Testis (tissue), 2 donors: ENCODE measurements at regions not wholly inside any gene's neighbourhood (a gene's known extent, or its start where the extent isn't known, plus 50 kb on each side); places are given as distances from the start of the nearest gene placed in this dataset.
A peak's percentile ranks its signal among the peaks of the same experiment; 100 is the strongest.

Experiments used
- DNase-seq: peaks from one replicate; pipeline ENCODE4 v3.0.0-alpha.2; 2019
- H3K27ac ChIP-seq, 2 donors: fragments of 200-600 bp; sonication (generic); one replicate each; pipeline ENCODE4 v1.5.1; 2019
- H3K27me3 ChIP-seq: fragments of 200-600 bp; sonication (generic); one replicate; pipeline ENCODE4 v1.5.1; 2019
- H3K36me3 ChIP-seq: fragments of 200-600 bp; sonication (generic); one replicate; pipeline ENCODE4 v1.5.1; 2017; ENCODE audit warnings: low read depth; ENCODE audit errors: missing control alignments
- H3K4me1 ChIP-seq: fragments of 200-600 bp; sonication (generic); one replicate; pipeline ENCODE4 v1.5.1; 2019
- H3K4me3 ChIP-seq, 2 donors: fragments of 200-600 bp; sonication (generic); one replicate each; pipeline ENCODE4 v1.5.1; 2017 to 2019
- H3K9me3 ChIP-seq: fragments of 200-600 bp; sonication (generic); one replicate; pipeline ENCODE4 v1.5.1; 2017
- POLR2A ChIP-seq: fragments of 450-650 bp; IDR thresholded peaks from one replicate; pipeline ENCODE4 v1.6.1; 2017; ENCODE audit warnings: antibody characterized with exemption, mild to moderate bottlenecking, moderate library complexity
- WGBS, 2 donors: methylation state at CpG; one replicate each; pipeline ENCODE4 v1.1.5; 2018; 5-methylcytosine and 5-hydroxymethylcytosine counted together
- intact Hi-C: fragments of 100-400 bp; cut with DNase I; formaldehyde crosslinking; loops from one replicate; pipeline ENCODE4 v1.15.1; 2023; ENCODE audit warnings: low total_unique reads
- TF ChIP-seq, protein P1 (sequence below), 3 experiments: fragments of 450-650 bp in 2 of 3; fragments of 200-600 bp in 1 of 3; sonication (generic) in 1 of 3; IDR thresholded peaks; one replicate each; pipeline ENCODE4 v1.5.1; 2016 to 2019; ENCODE audit warnings: antibody characterized with exemption in 3 of 3, mild to moderate bottlenecking in 2 of 3, moderate library complexity in 1 of 3

DNA sequence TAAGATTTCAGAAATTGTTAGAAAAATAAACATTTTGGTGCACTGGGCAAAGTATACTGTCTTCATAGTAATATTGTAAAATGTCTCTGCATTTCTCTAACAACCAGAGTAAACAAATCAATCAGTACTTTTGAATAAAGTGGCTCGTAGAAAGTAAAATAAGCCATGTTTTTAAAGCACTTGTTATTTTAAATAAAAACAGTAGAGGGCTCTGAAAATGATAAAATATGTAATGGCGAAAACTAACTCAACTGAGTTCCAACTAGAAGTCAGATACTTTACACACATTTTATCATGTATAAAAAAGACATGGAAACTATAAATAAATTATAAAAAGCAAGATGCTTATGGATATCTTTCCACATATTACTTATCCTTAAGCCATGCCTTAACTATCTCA is 1134.4 kb downstream of the PDHA2 start:
- Histone ChIP-seq H3K36me3 (no peaks in the 10 kb centered on the region), H3K4me1 (no peaks in the 10 kb centered on the region), H3K9me3 (no peaks in the 10 kb centered on the region), H3K4me3 (no peak overlapping the region), H3K27me3 (no peaks in the 10 kb centered on the region), H3K27ac (no peak overlapping the region)
- no peak for DNase-seq
- intact Hi-C loops: no loop called here
- 68 to 70% methylated on average over 2 of the region's 2 CpGs for WGBS, 2 donors
- TF ChIP-seq POLR2A: no peak
- TF ChIP-seq, protein P1, sequence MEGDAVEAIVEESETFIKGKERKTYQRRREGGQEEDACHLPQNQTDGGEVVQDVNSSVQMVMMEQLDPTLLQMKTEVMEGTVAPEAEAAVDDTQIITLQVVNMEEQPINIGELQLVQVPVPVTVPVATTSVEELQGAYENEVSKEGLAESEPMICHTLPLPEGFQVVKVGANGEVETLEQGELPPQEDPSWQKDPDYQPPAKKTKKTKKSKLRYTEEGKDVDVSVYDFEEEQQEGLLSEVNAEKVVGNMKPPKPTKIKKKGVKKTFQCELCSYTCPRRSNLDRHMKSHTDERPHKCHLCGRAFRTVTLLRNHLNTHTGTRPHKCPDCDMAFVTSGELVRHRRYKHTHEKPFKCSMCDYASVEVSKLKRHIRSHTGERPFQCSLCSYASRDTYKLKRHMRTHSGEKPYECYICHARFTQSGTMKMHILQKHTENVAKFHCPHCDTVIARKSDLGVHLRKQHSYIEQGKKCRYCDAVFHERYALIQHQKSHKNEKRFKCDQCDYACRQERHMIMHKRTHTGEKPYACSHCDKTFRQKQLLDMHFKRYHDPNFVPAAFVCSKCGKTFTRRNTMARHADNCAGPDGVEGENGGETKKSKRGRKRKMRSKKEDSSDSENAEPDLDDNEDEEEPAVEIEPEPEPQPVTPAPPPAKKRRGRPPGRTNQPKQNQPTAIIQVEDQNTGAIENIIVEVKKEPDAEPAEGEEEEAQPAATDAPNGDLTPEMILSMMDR (IDR thresholded peaks at IDR 0.05): no peak

DNA sequence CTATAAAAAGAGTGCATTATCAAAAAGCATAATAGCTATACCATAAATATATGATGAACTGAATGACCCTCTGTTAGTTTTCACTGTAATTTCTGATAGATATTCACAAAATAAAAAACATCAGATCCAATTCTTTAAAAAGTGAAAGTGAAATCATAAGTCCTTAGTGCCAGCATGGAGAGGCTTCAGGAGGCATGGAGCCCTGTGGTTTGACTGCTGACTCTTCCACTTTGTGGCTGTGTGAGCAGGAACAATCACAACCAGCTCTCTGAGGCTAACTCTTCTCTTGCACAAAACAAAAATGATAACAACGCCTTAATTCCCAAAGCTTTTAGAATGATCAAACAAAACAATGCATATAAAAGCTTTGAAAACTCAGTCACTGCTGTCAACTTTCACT is 1143.9 kb downstream of the PDHA2 start:
- intact Hi-C loops: no loop called here
- Histone ChIP-seq H3K9me3 (no peaks in the 10 kb centered on the region), H3K27me3 (no peaks in the 10 kb centered on the region), H3K27ac (no peak overlapping the region), H3K36me3 (no peaks in the 10 kb centered on the region), H3K4me1 (no peaks in the 10 kb centered on the region), H3K4me3 (peak overlapping the region in 1 of 2 donors; percentile 24)
- 47 to 64% methylated on average over 1 of the region's 1 CpG for WGBS, 2 donors
- DNase-seq: no peak
- TF ChIP-seq, protein P1 (IDR thresholded peaks at IDR 0.05): no peak

DNA sequence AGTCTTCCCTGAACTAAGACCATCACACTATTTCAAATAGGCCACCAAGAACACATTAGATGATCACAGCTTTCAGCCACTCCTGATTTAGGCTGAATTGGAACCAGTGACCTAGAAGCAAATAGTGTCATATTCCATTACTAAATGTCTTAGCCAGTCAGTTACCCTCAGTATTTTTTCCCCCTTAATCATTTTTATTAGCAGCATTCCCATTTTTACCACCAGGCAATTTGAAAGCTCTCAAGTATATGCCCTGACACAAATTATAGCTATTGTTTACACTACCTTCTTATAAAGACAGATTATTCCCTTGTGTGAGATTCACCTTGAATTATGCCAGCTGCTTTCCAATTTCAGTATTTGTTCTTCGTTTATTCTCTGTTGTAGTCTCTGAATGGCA is 1146.9 kb downstream of the PDHA2 start:
- Histone ChIP-seq H3K9me3 (no peaks in the 10 kb centered on the region), H3K4me3 (no peak overlapping the region), H3K27ac (no peak overlapping the region), H3K27me3 (no peaks in the 10 kb centered on the region), H3K36me3 (no peaks in the 10 kb centered on the region), H3K4me1 (no peaks in the 10 kb centered on the region)
- no peak for DNase-seq
- intact Hi-C loops: no loop called here
- WGBS, 2 donors: 81 to 95% methylated on average over 1 of the region's 1 CpG
- TF ChIP-seq POLR2A: no peak
- TF ChIP-seq, protein P1 (IDR thresholded peaks at IDR 0.05): no peak

DNA sequence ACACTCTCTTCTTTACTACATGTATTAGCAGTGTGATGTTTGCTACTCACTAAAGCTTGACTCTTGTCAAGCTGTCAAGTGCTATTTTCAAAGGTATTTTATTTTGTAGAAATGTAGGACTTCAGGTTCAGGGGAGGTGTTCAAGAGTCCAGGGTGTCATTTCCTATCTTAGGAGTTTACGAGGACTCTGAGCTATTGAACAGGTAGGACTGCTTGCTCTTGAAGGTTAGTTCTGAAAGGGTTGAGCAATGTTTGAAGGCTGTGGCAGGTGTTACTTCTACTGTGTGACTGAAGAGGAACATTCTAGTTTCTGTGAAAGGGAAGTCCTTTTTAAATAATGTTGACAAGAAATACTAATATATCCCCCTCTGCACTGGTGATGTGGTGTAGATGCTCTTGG is 1151.2 kb downstream of the PDHA2 start:
- Histone ChIP-seq H3K36me3 (no peaks in the 10 kb centered on the region), H3K4me3 (no peak overlapping the region), H3K27ac (no peak overlapping the region), H3K9me3 (no peaks in the 10 kb centered on the region), H3K4me1 (no peaks in the 10 kb centered on the region), H3K27me3 (no peaks in the 10 kb centered on the region)
- WGBS, 2 donors: 91 to 100% methylated on average over 1 of the region's 1 CpG
- TF ChIP-seq, protein P1 (IDR thresholded peaks at IDR 0.05): no peak
- no peak for TF ChIP-seq POLR2A
- DNase-seq: no peak
- intact Hi-C loops: no loop called here

DNA sequence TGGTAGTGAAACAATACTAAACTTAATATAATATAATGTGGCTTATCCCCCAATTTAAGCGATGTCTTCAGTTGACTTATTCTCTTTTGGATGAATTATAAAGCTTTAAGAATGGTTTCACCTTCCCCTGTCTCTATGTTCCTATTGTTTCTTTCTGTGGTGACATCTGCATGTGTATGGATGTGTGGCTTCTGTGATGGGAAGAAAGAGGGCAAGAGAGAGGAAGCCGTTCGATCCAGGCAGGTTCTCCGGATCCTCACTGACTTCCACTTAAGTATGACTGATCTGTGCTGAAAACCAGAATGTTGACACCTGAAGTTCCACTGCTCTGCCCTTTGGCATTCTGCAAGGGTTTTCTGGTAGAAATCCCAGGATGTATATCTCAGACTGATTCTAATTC is 1150.8 kb downstream of the STPG2 start:
- no peaks in the 10 kb centered on the region for H3K4me1 ChIP-seq
- H3K36me3 ChIP-seq: no peaks in the 10 kb centered on the region
- no peaks in the 10 kb centered on the region for H3K9me3 ChIP-seq
- WGBS, 2 donors: 82 to 89% methylated on average over 4 of the region's 4 CpGs
- TF ChIP-seq, protein P1 (IDR thresholded peaks at IDR 0.05): no peak
- no peak for TF ChIP-seq POLR2A
- DNase-seq: no peak
- H3K27ac ChIP-seq: no peak overlapping the region
- no peak overlapping the region for H3K4me3 ChIP-seq
- no peaks in the 10 kb centered on the region for H3K27me3 ChIP-seq
- intact Hi-C loops: no loop called here
